Thyroid gland (tissue), 4 donors: ENCODE measurements at regions not wholly inside any gene's neighbourhood (a gene's known extent, or its start where the extent isn't known, plus 50 kb on each side); places are given as distances from the start of the nearest gene placed in this dataset.

ENCODE experiments used
- DNase-seq, 2 donors: peaks; one replicate each; pipeline ENCODE4 v3.0.0-alpha.2; 2019
- H3K27ac ChIP-seq, 3 donors: fragments of 200-600 bp; sonication (generic); 1 replicate in 2 of 3; 2 replicates in 1 of 3; pipeline ENCODE4 v1.5.1; 2016 to 2019; ENCODE audit warnings: mild to moderate bottlenecking in 1 of 3, moderate library complexity in 1 of 3
- H3K27me3 ChIP-seq: fragments of 200-600 bp; sonication (generic); one replicate; pipeline ENCODE4 v1.5.1; 2019
- H3K36me3 ChIP-seq, 2 donors: fragments of 200-600 bp; sonication (generic); one replicate each; pipeline ENCODE4 v1.5.1; 2016 to 2019
- H3K4me1 ChIP-seq, 2 donors: fragments of 200-600 bp; sonication (generic); one replicate each; pipeline ENCODE4 v1.5.1; 2017 to 2019
- H3K4me3 ChIP-seq, 3 donors: fragments of 200-600 bp; sonication (generic); replicated peaks in 1 of 3; 1 replicate in 2 of 3; 2 replicates in 1 of 3; pipeline ENCODE4 v1.5.1; 2016; ENCODE audit warnings: mild to moderate bottlenecking in 1 of 3
- H3K9me3 ChIP-seq: fragments of 200-600 bp; sonication (generic); one replicate; pipeline ENCODE4 v1.5.1; 2017
- CTCF ChIP-seq, 6 experiments: fragments of 200-600 bp in 3 of 6; fragments of 450-650 bp in 3 of 6; sonication (generic) in 3 of 6; IDR thresholded peaks; one replicate each; pipeline ENCODE4 v1.5.1; 2016 to 2019; ENCODE audit warnings: antibody characterized with exemption in 6 of 6, mild to moderate bottlenecking in 2 of 6, inconsistent platforms in 1 of 6, moderate library complexity in 1 of 6
- POLR2A ChIP-seq, 2 donors: fragments of 450-650 bp; IDR thresholded peaks; one replicate each; pipeline ENCODE4 v1.6.1; 2017; ENCODE audit warnings: antibody characterized with exemption in 2 of 2, mild to moderate bottlenecking in 2 of 2, moderate library complexity in 1 of 2
- WGBS, 2 donors: methylation state at CpG; one replicate each; pipeline ENCODE4 v1.1.5; 2017; 5-methylcytosine and 5-hydroxymethylcytosine counted together
- intact Hi-C: fragments of 100-400 bp; cut with DNase I; formaldehyde crosslinking; loops from one replicate; pipeline ENCODE4 v1.15.1; 2023

GRCh38 chr15:38076786-38077185 is 142.3 kb downstream of the TMCO5A start:
- intact Hi-C loops, result no loop called here
- no peak for DNase-seq
- Histone ChIP-seq H3K36me3 (no peaks in the 10 kb centered on the region), H3K27me3 (no peaks in the 10 kb centered on the region), H3K9me3 (no peaks in the 10 kb centered on the region), H3K4me3 (no peak overlapping the region), H3K4me1 (peaks cover 17% of the 10 kb centered on the region in 2 donors), H3K27ac (no peak overlapping the region)
- WGBS, 2 donors, result 73 to 76% methylated on average over 10 of the region's 10 CpGs
- TF ChIP-seq POLR2A (IDR thresholded peaks at IDR 0.05) (no peak), CTCF (IDR thresholded peaks at IDR 0.05) (no peak)

- no peak for DNase-seq
- WGBS, 2 donors, result 88 to 89% methylated on average over 5 of the region's 5 CpGs
- no peak for TF ChIP-seq CTCF (IDR thresholded peaks at IDR 0.05)
- TF ChIP-seq POLR2A (IDR thresholded peaks at IDR 0.05), result no peak
- H3K27me3 ChIP-seq, result no peaks in the 10 kb centered on the region
- H3K36me3 ChIP-seq, result no peaks in the 10 kb centered on the region
- intact Hi-C loops, result no loop called here
- H3K27ac ChIP-seq, result no peak overlapping the region
- no peak overlapping the region for H3K4me3 ChIP-seq
- no peaks in the 10 kb centered on the region for H3K9me3 ChIP-seq
- H3K4me1 ChIP-seq, result peaks cover under 1 to 1% of the 10 kb centered on the region in 2 donors
These were observed 144.8 kb downstream of the TMCO5A start for GRCh38 chr15:38079236-38079635.

- no peaks in the 10 kb centered on the region for H3K27me3 ChIP-seq
- no peak for TF ChIP-seq CTCF (IDR thresholded peaks at IDR 0.05)
- no peak for TF ChIP-seq POLR2A (IDR thresholded peaks at IDR 0.05)
- no peak for DNase-seq
- intact Hi-C loops, result no loop called here
- no peaks in the 10 kb centered on the region for H3K4me1 ChIP-seq
- H3K36me3 ChIP-seq, result no peaks in the 10 kb centered on the region
- H3K4me3 ChIP-seq, result no peak overlapping the region
- no peak overlapping the region for H3K27ac ChIP-seq
- H3K9me3 ChIP-seq, result no peaks in the 10 kb centered on the region
- WGBS, 2 donors, result 77% methylated on average over 3 of the region's 3 CpGs
These were observed 146.3 kb downstream of the TMCO5A start for GRCh38 chr15:38080651-38081275.

- TF ChIP-seq POLR2A (IDR thresholded peaks at IDR 0.05) (no peak), CTCF (IDR thresholded peaks at IDR 0.05) (no peak)
- intact Hi-C loops, result no loop called here
These were observed 149.8 kb downstream of the TMCO5A start for GRCh38 chr15:38084289-38084688.

GRCh38 chr15:38085114-38085513 is 150.7 kb downstream of the TMCO5A start:
- intact Hi-C loops, result no loop called here
- DNase-seq, result no peak
- Histone ChIP-seq H3K4me1 (peaks cover 6 to 12% of the 10 kb centered on the region in 2 donors), H3K9me3 (no peaks in the 10 kb centered on the region), H3K27ac (no peak overlapping the region), H3K4me3 (no peak overlapping the region), H3K27me3 (no peaks in the 10 kb centered on the region), H3K36me3 (no peaks in the 10 kb centered on the region)
- TF ChIP-seq POLR2A (IDR thresholded peaks at IDR 0.05) (no peak), CTCF (IDR thresholded peaks at IDR 0.05) (no peak)
- 75 to 77% methylated on average over 7 of the region's 7 CpGs for WGBS, 2 donors

More at GRCh38 chr15:38084289-38084688, 149.8 kb downstream of the TMCO5A start:
- Histone ChIP-seq H3K36me3 (no peaks in the 10 kb centered on the region), H3K4me3 (no peak overlapping the region), H3K9me3 (no peaks in the 10 kb centered on the region), H3K27ac (no peak overlapping the region), H3K4me1 (peaks cover 0 to 6% of the 10 kb centered on the region in 2 donors), H3K27me3 (no peaks in the 10 kb centered on the region)
- no peak for DNase-seq
